Endothelial cell of umbilical vein (primary cell): ENCODE measurements at regions not wholly inside any gene's neighbourhood (a gene's known extent, or its start where the extent isn't known, plus 50 kb on each side); places are given as distances from the start of the nearest gene placed in this dataset.

Source experiments
- BruUV-seq: library from RNA; stranded (reverse); fragments of 400-500 nt; replicated peaks from 2 replicates; lab custom pipeline; 2021; lab: Mats Ljungman, UMichigan
- CTCF ChIA-PET: fragments of 300-600, 350-600 bp; sonication (Branson Sonifier 250); formaldehyde crosslinking; loops from one replicate; lab custom pipeline; 2021; ENCODE audit warnings: antibody characterized with exemption, inconsistent platforms; lab: Charles Lee
- POLR2A ChIA-PET: fragments of 300-600, 350-600 bp; sonication (Branson Sonifier 250); formaldehyde crosslinking; loops from one replicate; lab custom pipeline; 2021; ENCODE audit warnings: antibody characterized with exemption, inconsistent platforms; lab: Charles Lee
- DNase-seq: peaks from one replicate; pipeline ENCODE4 v3.0.0-alpha.2; 2011; ENCODE audit warnings: low read depth, low spot score
- FAIRE-seq: peaks from 2 replicates; lab custom pipeline; 2011; peaks lifted over from hg19 to GRCh38; lab: Jason Lieb, UNC
- H2AFZ ChIP-seq: 2 replicates; pipeline ENCODE4 v1.6.0; 2012; ENCODE audit warnings: low read depth, low read length, control low read depth, inconsistent platforms
- H3K27ac ChIP-seq: 2 replicates; pipeline ENCODE4 v1.5.1; 2011; ENCODE audit warnings: low read depth, mild to moderate bottlenecking, control low read depth, low read length, moderate library complexity; ENCODE audit not compliant: insufficient read depth
- H3K27me3 ChIP-seq, 2 experiments: 2 replicates each; pipeline versions ENCODE4 v1.6.0 to v1.6.1; 2011; ENCODE audit warnings: low read length in 2 of 2, mixed read lengths in 1 of 2; ENCODE audit not compliant: control insufficient read depth in 2 of 2, insufficient read depth in 2 of 2
- H3K36me3 ChIP-seq, 2 experiments: 2 replicates in 1 of 2; 3 replicates in 1 of 2; pipeline ENCODE4 v1.5.1; 2011; ENCODE audit warnings: low read length in 2 of 2, mild to moderate bottlenecking in 1 of 2, moderate library complexity in 1 of 2; ENCODE audit not compliant: control insufficient read depth in 2 of 2, insufficient read depth in 2 of 2; ENCODE audit errors: extremely low read depth in 1 of 2
- H3K4me1 ChIP-seq: 3 replicates; pipeline ENCODE4 v1.5.1; 2011; ENCODE audit warnings: mild to moderate bottlenecking, low read length; ENCODE audit not compliant: control insufficient read depth, insufficient read depth; ENCODE audit errors: extremely low read depth
- H3K4me2 ChIP-seq: 2 replicates; pipeline ENCODE4 v1.6.1; 2011; ENCODE audit warnings: low read length, control low read depth, mixed read lengths; ENCODE audit not compliant: insufficient read depth
- H3K4me3 ChIP-seq, 3 experiments: fragments of 200-600 bp in 1 of 3; sonication (generic), shearing (Covaris generic) in 1 of 3; replicated peaks in 1 of 3; 2 replicates each; pipeline ENCODE4 v1.5.1; 2011 to 2016; ENCODE audit warnings: control low read depth in 3 of 3, low read length in 3 of 3, mild to moderate bottlenecking in 2 of 3, inconsistent platforms in 1 of 3, low read depth in 1 of 3, moderate library complexity in 1 of 3; ENCODE audit not compliant: insufficient read depth in 1 of 3
- H3K79me2 ChIP-seq: 2 replicates; pipeline ENCODE4 v1.6.0; 2012; ENCODE audit warnings: low read length, inconsistent platforms; ENCODE audit not compliant: control insufficient read depth, insufficient read depth
- H3K9ac ChIP-seq: replicated peaks from 2 replicates; pipeline ENCODE3; 2011; ENCODE audit warnings: low read length, control low read depth; ENCODE audit not compliant: insufficient read depth; ENCODE audit errors: extremely low read depth
- H3K9me1 ChIP-seq: replicated peaks from 3 replicates; pipeline ENCODE4 v1.6.0; 2011; ENCODE audit warnings: mild to moderate bottlenecking, low read length; ENCODE audit not compliant: control insufficient read depth, insufficient read depth; ENCODE audit errors: extremely low read depth
- H3K9me3 ChIP-seq: replicated peaks from 2 replicates; pipeline ENCODE4 v1.5.1; 2012; ENCODE audit warnings: low read length, inconsistent platforms; ENCODE audit not compliant: control insufficient read depth, insufficient read depth
- H4K20me1 ChIP-seq: replicated peaks from 2 replicates; pipeline ENCODE3; 2011; ENCODE audit warnings: mild to moderate bottlenecking, low read length; ENCODE audit not compliant: control insufficient read depth, insufficient read depth; ENCODE audit errors: extremely low read depth
- EZH2 ChIP-seq: IDR thresholded peaks from 2 replicates; pipeline ENCODE4 v1.6.1; 2012; ENCODE audit warnings: borderline replicate concordance, low read depth, mild to moderate bottlenecking, moderate library complexity, low read length, inconsistent platforms; ENCODE audit not compliant: severe bottlenecking
- JUN ChIP-seq: IDR thresholded peaks from 2 replicates; pipeline ENCODE4 v1.6.1; 2011; ENCODE audit warnings: borderline replicate concordance, low read depth; ENCODE audit not compliant: insufficient read length, insufficient read depth
- POLR2AphosphoS5 ChIP-seq: IDR thresholded peaks from 2 replicates; pipeline ENCODE4 v1.6.1; 2012; ENCODE audit warnings: low read depth, mild to moderate bottlenecking, control low read depth, low read length, moderate library complexity; ENCODE audit not compliant: insufficient read depth
- dilution Hi-C: fragments of 300-500 bp; cut with MboI; formaldehyde crosslinking; loops from one replicate; pipeline ENCODE4 v1.15.0; 2019; ENCODE audit warnings: low sequenced_read_pairs; ENCODE audit not compliant: extremely low pct_ligation_motif_present
- intact Hi-C: fragments of 100-400 bp; cut with micrococcal nuclease; formaldehyde crosslinking; loops from one replicate; pipeline ENCODE4 v1.10.0; 2022
- TF ChIP-seq, protein P1 (sequence below), 2 donors: IDR thresholded peaks; 1 replicate in 1 of 2; 2 replicates in 1 of 2; pipeline ENCODE4 v1.5.1; 2011; ENCODE audit warnings: low read length in 2 of 2, mild to moderate bottlenecking in 2 of 2, moderate library complexity in 2 of 2, control low read depth in 1 of 2, inconsistent platforms in 1 of 2, low read depth in 1 of 2; ENCODE audit not compliant: insufficient read depth in 1 of 2; ENCODE audit errors: extremely low read depth in 1 of 2

DNA sequence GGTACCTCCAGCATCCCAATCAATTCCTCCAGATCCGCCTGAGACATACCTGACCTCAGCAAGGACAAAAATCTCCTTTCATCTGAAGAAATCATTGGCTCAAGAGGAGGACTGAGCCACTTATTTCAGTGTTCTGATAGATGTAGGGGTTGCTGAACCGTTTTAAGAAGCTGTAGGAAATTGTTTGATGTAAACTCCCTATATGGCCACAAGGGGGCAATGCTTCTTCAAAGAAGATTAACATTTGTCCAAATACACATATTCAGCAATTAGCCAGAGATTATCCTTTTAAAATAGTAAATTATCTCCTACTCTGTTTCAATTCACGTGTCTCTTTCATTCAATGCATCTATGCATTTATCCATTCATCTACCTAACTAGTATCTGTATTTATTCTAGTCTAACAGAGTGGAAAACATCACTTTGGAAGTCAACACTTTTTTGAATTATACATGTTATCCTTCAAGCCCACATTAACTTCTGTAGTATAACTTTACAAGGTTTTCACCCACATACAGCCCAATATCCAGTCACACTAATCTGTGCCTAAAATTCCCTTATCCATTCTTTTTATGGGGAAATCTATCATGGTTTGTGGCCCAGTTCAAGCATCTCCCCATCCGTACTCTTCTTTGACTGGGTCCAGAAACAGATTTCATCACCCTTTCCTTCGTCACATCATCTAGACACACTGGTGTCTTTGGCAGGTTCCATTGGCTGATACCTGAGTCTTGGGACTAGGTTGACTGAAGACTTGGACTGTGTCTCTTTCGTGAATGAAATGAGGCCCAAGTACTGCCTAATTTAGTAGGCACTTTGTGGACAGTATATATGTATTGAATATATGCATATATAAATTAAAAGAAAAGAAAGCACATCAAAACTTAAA, 411.0 kb upstream of the OR4E1 start:
- ChIA-PET CTCF (interaction anchor here (0.6 to 4.4 kb wide), 28 partner anchors 8 to 233 kb away, joined by 3 to 138 read pairs (median 6); no protein-coding TSS in a partner anchor), POLR2A (no interaction called here)
- Histone ChIP-seq H3K27me3 (peaks cover 0 to under 1% of the 10 kb centered on the region in 2 experiments), H2AFZ (peak overlapping the region; percentile 65), H3K9me1 (no peaks in the 10 kb centered on the region), H3K9ac (no peak overlapping the region), H3K79me2 (no peaks in the 10 kb centered on the region), H3K27ac (no peak overlapping the region), H3K4me1 (peaks cover 4% of the 10 kb centered on the region), H3K4me2 (no peak overlapping the region), H4K20me1 (no peaks in the 10 kb centered on the region), H3K4me3 (no peak overlapping the region), H3K36me3 (no peaks in the 10 kb centered on the region), H3K9me3 (no peaks in the 10 kb centered on the region)
- no TSS peak for BruUV-seq
- TF ChIP-seq POLR2AphosphoS5 (no peak), JUN (no peak), EZH2 (no peak)
- TF ChIP-seq, protein P1, sequence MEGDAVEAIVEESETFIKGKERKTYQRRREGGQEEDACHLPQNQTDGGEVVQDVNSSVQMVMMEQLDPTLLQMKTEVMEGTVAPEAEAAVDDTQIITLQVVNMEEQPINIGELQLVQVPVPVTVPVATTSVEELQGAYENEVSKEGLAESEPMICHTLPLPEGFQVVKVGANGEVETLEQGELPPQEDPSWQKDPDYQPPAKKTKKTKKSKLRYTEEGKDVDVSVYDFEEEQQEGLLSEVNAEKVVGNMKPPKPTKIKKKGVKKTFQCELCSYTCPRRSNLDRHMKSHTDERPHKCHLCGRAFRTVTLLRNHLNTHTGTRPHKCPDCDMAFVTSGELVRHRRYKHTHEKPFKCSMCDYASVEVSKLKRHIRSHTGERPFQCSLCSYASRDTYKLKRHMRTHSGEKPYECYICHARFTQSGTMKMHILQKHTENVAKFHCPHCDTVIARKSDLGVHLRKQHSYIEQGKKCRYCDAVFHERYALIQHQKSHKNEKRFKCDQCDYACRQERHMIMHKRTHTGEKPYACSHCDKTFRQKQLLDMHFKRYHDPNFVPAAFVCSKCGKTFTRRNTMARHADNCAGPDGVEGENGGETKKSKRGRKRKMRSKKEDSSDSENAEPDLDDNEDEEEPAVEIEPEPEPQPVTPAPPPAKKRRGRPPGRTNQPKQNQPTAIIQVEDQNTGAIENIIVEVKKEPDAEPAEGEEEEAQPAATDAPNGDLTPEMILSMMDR (IDR thresholded peaks at IDR 0.05; ENCODE audit: extremely low read depth in 1 of 2, insufficient read depth in 1 of 2, low read depth in 1 of 2, low read length in 2 of 2): peak; percentile 47 to 60
- dilution Hi-C loops (no loop called here), intact Hi-C loops (loop anchor here (1.0 to 2.0 kb wide), 2 partner anchors 16 to 168 kb away; no protein-coding TSS in a partner anchor)
- FAIRE-seq: peak; percentile 82
- peak; percentile 67 for DNase-seq
